HT1080 (cell line): ENCODE measurements at regions not wholly inside any gene's neighbourhood (a gene's known extent, or its start where the extent isn't known, plus 50 kb on each side); places are given as distances from the start of the nearest gene placed in this dataset.

Source experiments
- DNase-seq: peaks from one replicate; pipeline ENCODE4 v3.0.0-alpha.2; 2015; ENCODE audit warnings: low read depth

GRCh38 chr18:44197832-44198611 is 482.7 kb upstream of the SETBP1 start:
- no peak for DNase-seq

- DNase-seq, result no peak
Observed at GRCh38 chr18:44198612-44199284, 481.9 kb upstream of the SETBP1 start.

GRCh38 chr18:44213293-44213692 is 467.4 kb upstream of the SETBP1 start:
- no peak for DNase-seq

- DNase-seq, result no peak
Observed at GRCh38 chr18:44214396-44214795, 466.3 kb upstream of the SETBP1 start.

GRCh38 chr18:44216169-44216568 is 464.5 kb upstream of the SETBP1 start:
- DNase-seq, result no peak

- no peak for DNase-seq
Observed at GRCh38 chr18:44227501-44227900, 453.2 kb upstream of the SETBP1 start.

- peak; percentile 49 for DNase-seq
Observed at GRCh38 chr18:44229693-44230108, 451.0 kb upstream of the SETBP1 start.

GRCh38 chr18:44231936-44232335 is 448.8 kb upstream of the SETBP1 start:
- no peak for DNase-seq

GRCh38 chr18:44232500-44232899 is 448.2 kb upstream of the SETBP1 start:
- no peak for DNase-seq

- DNase-seq, result peak; percentile 49
Observed at GRCh38 chr18:44238454-44238853, 442.2 kb upstream of the SETBP1 start.

- DNase-seq, result no peak
Observed at GRCh38 chr18:44238911-44239310, 441.8 kb upstream of the SETBP1 start.

- no peak for DNase-seq
Observed at GRCh38 chr18:44241020-44241419, 439.7 kb upstream of the SETBP1 start.

GRCh38 chr18:44245019-44245418 is 435.7 kb upstream of the SETBP1 start:
- DNase-seq, result no peak

GRCh38 chr18:44246001-44246400 is 434.7 kb upstream of the SETBP1 start:
- no peak for DNase-seq

GRCh38 chr18:44258086-44258485 is 422.6 kb upstream of the SETBP1 start:
- no peak for DNase-seq

GRCh38 chr18:44258576-44258975 is 422.1 kb upstream of the SETBP1 start:
- DNase-seq, result no peak

- no peak for DNase-seq
Observed at GRCh38 chr18:44259610-44260009, 421.1 kb upstream of the SETBP1 start.

- DNase-seq, result no peak
Observed at GRCh38 chr18:44265437-44265836, 415.3 kb upstream of the SETBP1 start.

- no peak for DNase-seq
Observed at GRCh38 chr18:44273298-44273697, 407.4 kb upstream of the SETBP1 start.

GRCh38 chr18:44280479-44280878 is 400.2 kb upstream of the SETBP1 start:
- DNase-seq, result no peak

GRCh38 chr18:44286049-44286448 is 394.6 kb upstream of the SETBP1 start:
- DNase-seq, result no peak

GRCh38 chr18:44290366-44290977 is 390.2 kb upstream of the SETBP1 start:
- no peak for DNase-seq

- no peak for DNase-seq
Observed at GRCh38 chr18:44298566-44298965, 382.1 kb upstream of the SETBP1 start.
